Transverse colon (tissue), 4 donors: ENCODE measurements at regions not wholly inside any gene's neighbourhood (a gene's known extent, or its start where the extent isn't known, plus 50 kb on each side); places are given as distances from the start of the nearest gene placed in this dataset.

Experiments
- EP300 ChIP-seq: sonication (generic); formaldehyde crosslinking; IDR thresholded peaks from one replicate; pipeline ENCODE4 v1.6.1; 2017; ENCODE audit warnings: antibody characterized with exemption, low read depth
- POLR2A ChIP-seq: fragments of 450-650 bp; IDR thresholded peaks from one replicate; pipeline ENCODE4 v1.6.1; 2016; ENCODE audit warnings: antibody characterized with exemption, mild to moderate bottlenecking, moderate library complexity
- POLR2AphosphoS5 ChIP-seq, 3 donors: sonication (generic); formaldehyde crosslinking; IDR thresholded peaks; one replicate each; pipeline ENCODE4 v1.6.1; 2016; ENCODE audit warnings: antibody characterized with exemption in 3 of 3
- TF ChIP-seq, protein P1 (sequence below), 5 experiments: fragments of 200-600 bp in 3 of 5; fragments of 450-650 bp in 2 of 5; sonication (generic) in 3 of 5; IDR thresholded peaks; 1 replicate in 2 of 5; 2 replicates in 3 of 5; pipeline ENCODE4 v1.5.1; 2016 to 2017; ENCODE audit warnings: antibody characterized with exemption in 5 of 5, inconsistent platforms in 3 of 5, mild to moderate bottlenecking in 2 of 5, moderate library complexity in 1 of 5

DNA sequence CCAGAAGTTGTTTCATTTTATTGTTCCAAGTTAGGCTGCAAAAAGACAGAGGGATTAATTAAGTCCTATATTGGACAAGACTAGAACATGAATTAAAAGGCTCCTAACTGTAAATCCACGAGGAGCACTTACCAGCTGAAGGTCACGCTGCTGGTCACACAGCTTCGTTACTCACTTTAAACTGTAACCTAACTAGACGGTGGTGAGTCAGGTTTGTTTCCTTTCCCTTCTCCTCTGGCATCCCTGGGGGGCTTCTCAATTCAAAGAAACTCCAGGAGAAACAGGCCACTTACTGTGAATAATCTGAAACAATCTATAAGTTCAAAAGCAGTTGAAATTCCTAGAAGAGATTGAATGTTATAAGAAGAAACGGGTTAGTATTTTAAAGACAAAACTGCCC, 331.4 kb downstream of the BCAT1 start:
- TF ChIP-seq, protein P1, sequence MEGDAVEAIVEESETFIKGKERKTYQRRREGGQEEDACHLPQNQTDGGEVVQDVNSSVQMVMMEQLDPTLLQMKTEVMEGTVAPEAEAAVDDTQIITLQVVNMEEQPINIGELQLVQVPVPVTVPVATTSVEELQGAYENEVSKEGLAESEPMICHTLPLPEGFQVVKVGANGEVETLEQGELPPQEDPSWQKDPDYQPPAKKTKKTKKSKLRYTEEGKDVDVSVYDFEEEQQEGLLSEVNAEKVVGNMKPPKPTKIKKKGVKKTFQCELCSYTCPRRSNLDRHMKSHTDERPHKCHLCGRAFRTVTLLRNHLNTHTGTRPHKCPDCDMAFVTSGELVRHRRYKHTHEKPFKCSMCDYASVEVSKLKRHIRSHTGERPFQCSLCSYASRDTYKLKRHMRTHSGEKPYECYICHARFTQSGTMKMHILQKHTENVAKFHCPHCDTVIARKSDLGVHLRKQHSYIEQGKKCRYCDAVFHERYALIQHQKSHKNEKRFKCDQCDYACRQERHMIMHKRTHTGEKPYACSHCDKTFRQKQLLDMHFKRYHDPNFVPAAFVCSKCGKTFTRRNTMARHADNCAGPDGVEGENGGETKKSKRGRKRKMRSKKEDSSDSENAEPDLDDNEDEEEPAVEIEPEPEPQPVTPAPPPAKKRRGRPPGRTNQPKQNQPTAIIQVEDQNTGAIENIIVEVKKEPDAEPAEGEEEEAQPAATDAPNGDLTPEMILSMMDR (IDR thresholded peaks at IDR 0.05) = no peak
- TF ChIP-seq POLR2AphosphoS5 (IDR thresholded peaks at IDR 0.05) = no peak
- TF ChIP-seq POLR2A = no peak
- no peak for TF ChIP-seq EP300
